ENCODE measurements at regions not wholly inside any gene's neighbourhood (a gene's known extent, or its start where the extent isn't known, plus 50 kb on each side); places are given as distances from the start of the nearest gene placed in this dataset.

- H2AFZ ChIP-seq (ENCODE audit: insufficient read depth, low read length, poor library complexity): no peak overlapping the region
Observed at GRCh38 chr11:122193457-122193856, 77.4 kb upstream of the BLID start.

GRCh38 chr11:122192634-122193255 is 76.7 kb upstream of the BLID start:
- Histone ChIP-seq H3K14ac (ENCODE audit: low read length) (no peak overlapping the region), H2AFZ (ENCODE audit: insufficient read depth, low read length, poor library complexity) (no peak overlapping the region), H3K36me3 (ENCODE audit: control insufficient read depth in 1 of 2, insufficient read depth in 2 of 2, low read length in 2 of 2) (no peaks in the 10 kb centered on the region), H2BK5ac (ENCODE audit: low read depth, low read length, poor library complexity) (no peak overlapping the region), H3K4ac (ENCODE audit: low read depth, low read length) (no peak overlapping the region), H2BK12ac (ENCODE audit: low read length) (no peak overlapping the region), H3K79me1 (ENCODE audit: low read length) (no peaks in the 10 kb centered on the region), H2AK5ac (ENCODE audit: low read length) (no peak overlapping the region), H3K4me3 (ENCODE audit: low read depth, low read length) (no peak overlapping the region), H3K4me2 (ENCODE audit: low read length) (no peak overlapping the region), H3K23ac (ENCODE audit: low read length) (no peak overlapping the region), H3K4me1 (ENCODE audit: control insufficient read depth in 1 of 2, insufficient read depth in 2 of 2, low read length in 2 of 2) (no peaks in the 10 kb centered on the region), H3K18ac (ENCODE audit: low read length) (no peak overlapping the region), H4K91ac (ENCODE audit: low read depth, low read length) (no peak overlapping the region), H3K27ac (ENCODE audit: low read depth, low read length) (no peak overlapping the region), H3K9me3 (ENCODE audit: insufficient read depth, low read depth, low read length) (no peaks in the 10 kb centered on the region), H3K27me3 (ENCODE audit: insufficient read depth, low read length) (no peaks in the 10 kb centered on the region), H3K79me2 (ENCODE audit: control insufficient read depth, insufficient read depth, low read length, poor library complexity) (no peaks in the 10 kb centered on the region), H2BK120ac (ENCODE audit: insufficient read depth, low read length, poor library complexity) (no peak overlapping the region), H4K8ac (ENCODE audit: low read depth, low read length) (no peak overlapping the region), H3K9ac (ENCODE audit: low read length) (no peak overlapping the region), H4K12ac (ENCODE audit: low read depth, low read length) (no peak overlapping the region)
- WGBS (ENCODE audit: extremely low coverage, insufficient coverage, insufficient read length): no CpG with 5 or more reads among the region's 3 CpGs
- no peak for DNase-seq

More at GRCh38 chr11:122193457-122193856, 77.4 kb upstream of the BLID start:
- WGBS (ENCODE audit: extremely low coverage, insufficient coverage, insufficient read length): no CpG with 5 or more reads among the region's 1 CpG
- H3K4me3 ChIP-seq (ENCODE audit: low read depth, low read length): no peak overlapping the region
- H2AK5ac ChIP-seq (ENCODE audit: low read length): no peak overlapping the region
- no peaks in the 10 kb centered on the region for H3K79me2 ChIP-seq (ENCODE audit: control insufficient read depth, insufficient read depth, low read length, poor library complexity)
- no peak overlapping the region for H3K9ac ChIP-seq (ENCODE audit: low read length)
- H3K14ac ChIP-seq (ENCODE audit: low read length): no peak overlapping the region
- no peak overlapping the region for H4K12ac ChIP-seq (ENCODE audit: low read depth, low read length)
- no peak overlapping the region for H3K23ac ChIP-seq (ENCODE audit: low read length)
- no peak overlapping the region for H3K4ac ChIP-seq (ENCODE audit: low read depth, low read length)
- no peak overlapping the region for H2BK12ac ChIP-seq (ENCODE audit: low read length)
- no peak overlapping the region for H4K8ac ChIP-seq (ENCODE audit: low read depth, low read length)
- H3K79me1 ChIP-seq (ENCODE audit: low read length): no peaks in the 10 kb centered on the region
- H3K9me3 ChIP-seq (ENCODE audit: insufficient read depth, low read depth, low read length): no peaks in the 10 kb centered on the region
- H3K4me2 ChIP-seq (ENCODE audit: low read length): no peak overlapping the region
- H3K4me1 ChIP-seq (ENCODE audit: control insufficient read depth in 1 of 2, insufficient read depth in 2 of 2, low read length in 2 of 2): no peaks in the 10 kb centered on the region
- no peaks in the 10 kb centered on the region for H3K36me3 ChIP-seq (ENCODE audit: control insufficient read depth in 1 of 2, insufficient read depth in 2 of 2, low read length in 2 of 2)
- H3K27ac ChIP-seq (ENCODE audit: low read depth, low read length): no peak overlapping the region
- no peak for DNase-seq
- H2BK120ac ChIP-seq (ENCODE audit: insufficient read depth, low read length, poor library complexity): no peak overlapping the region
- H4K91ac ChIP-seq (ENCODE audit: low read depth, low read length): no peak overlapping the region
- no peaks in the 10 kb centered on the region for H3K27me3 ChIP-seq (ENCODE audit: insufficient read depth, low read length)
- H3K18ac ChIP-seq (ENCODE audit: low read length): no peak overlapping the region
- H2BK5ac ChIP-seq (ENCODE audit: low read depth, low read length, poor library complexity): no peak overlapping the region

- Histone ChIP-seq H3K79me1 (ENCODE audit: low read length) (no peaks in the 10 kb centered on the region), H3K18ac (ENCODE audit: low read length) (no peak overlapping the region), H3K4me2 (ENCODE audit: low read length) (no peak overlapping the region), H3K4me1 (ENCODE audit: control insufficient read depth in 1 of 2, insufficient read depth in 2 of 2, low read length in 2 of 2) (no peaks in the 10 kb centered on the region), H2AFZ (ENCODE audit: insufficient read depth, low read length, poor library complexity) (no peak overlapping the region), H4K12ac (ENCODE audit: low read depth, low read length) (no peak overlapping the region), H3K9ac (ENCODE audit: low read length) (no peak overlapping the region), H3K36me3 (ENCODE audit: control insufficient read depth in 1 of 2, insufficient read depth in 2 of 2, low read length in 2 of 2) (no peaks in the 10 kb centered on the region), H2BK120ac (ENCODE audit: insufficient read depth, low read length, poor library complexity) (no peak overlapping the region), H4K91ac (ENCODE audit: low read depth, low read length) (no peak overlapping the region), H3K79me2 (ENCODE audit: control insufficient read depth, insufficient read depth, low read length, poor library complexity) (no peaks in the 10 kb centered on the region), H3K27me3 (ENCODE audit: insufficient read depth, low read length) (no peaks in the 10 kb centered on the region), H3K14ac (ENCODE audit: low read length) (no peak overlapping the region), H2AK5ac (ENCODE audit: low read length) (no peak overlapping the region), H4K8ac (ENCODE audit: low read depth, low read length) (no peak overlapping the region), H2BK12ac (ENCODE audit: low read length) (no peak overlapping the region), H3K27ac (ENCODE audit: low read depth, low read length) (no peak overlapping the region), H3K4me3 (ENCODE audit: low read depth, low read length) (no peak overlapping the region), H3K23ac (ENCODE audit: low read length) (no peak overlapping the region), H2BK5ac (ENCODE audit: low read depth, low read length, poor library complexity) (no peak overlapping the region), H3K4ac (ENCODE audit: low read depth, low read length) (no peak overlapping the region), H3K9me3 (ENCODE audit: insufficient read depth, low read depth, low read length) (no peaks in the 10 kb centered on the region)
- WGBS (ENCODE audit: extremely low coverage, insufficient coverage, insufficient read length): no CpG with 5 or more reads among the region's 2 CpGs
- DNase-seq: no peak
Observed at GRCh38 chr11:122190768-122191167, 74.8 kb upstream of the BLID start.

- Histone ChIP-seq H3K4me1 (ENCODE audit: control insufficient read depth in 1 of 2, insufficient read depth in 2 of 2, low read length in 2 of 2) (no peaks in the 10 kb centered on the region), H4K12ac (ENCODE audit: low read depth, low read length) (no peak overlapping the region), H3K9me3 (ENCODE audit: insufficient read depth, low read depth, low read length) (no peaks in the 10 kb centered on the region), H3K4me3 (ENCODE audit: low read depth, low read length) (no peak overlapping the region), H4K8ac (ENCODE audit: low read depth, low read length) (no peak overlapping the region), H3K9ac (ENCODE audit: low read length) (no peak overlapping the region), H3K23ac (ENCODE audit: low read length) (no peak overlapping the region), H2BK120ac (ENCODE audit: insufficient read depth, low read length, poor library complexity) (no peak overlapping the region), H3K27me3 (ENCODE audit: insufficient read depth, low read length) (no peaks in the 10 kb centered on the region), H3K14ac (ENCODE audit: low read length) (no peak overlapping the region), H3K36me3 (ENCODE audit: control insufficient read depth in 1 of 2, insufficient read depth in 2 of 2, low read length in 2 of 2) (no peaks in the 10 kb centered on the region), H2BK12ac (ENCODE audit: low read length) (no peak overlapping the region), H2AFZ (ENCODE audit: insufficient read depth, low read length, poor library complexity) (no peak overlapping the region), H2BK5ac (ENCODE audit: low read depth, low read length, poor library complexity) (no peak overlapping the region), H3K79me2 (ENCODE audit: control insufficient read depth, insufficient read depth, low read length, poor library complexity) (no peaks in the 10 kb centered on the region), H3K27ac (ENCODE audit: low read depth, low read length) (no peak overlapping the region), H3K79me1 (ENCODE audit: low read length) (no peaks in the 10 kb centered on the region), H2AK5ac (ENCODE audit: low read length) (no peak overlapping the region), H3K4me2 (ENCODE audit: low read length) (no peak overlapping the region), H4K91ac (ENCODE audit: low read depth, low read length) (no peak overlapping the region), H3K4ac (ENCODE audit: low read depth, low read length) (no peak overlapping the region), H3K18ac (ENCODE audit: low read length) (no peak overlapping the region)
- DNase-seq: peak in 1 of 2 donors; percentile 60
- no CpG with 5 or more reads among the region's 2 CpGs for WGBS (ENCODE audit: extremely low coverage, insufficient coverage, insufficient read length)
Observed at GRCh38 chr11:122189229-122189628, 73.2 kb upstream of the BLID start.
